GM19351 (cell line): ENCODE measurements at regions not wholly inside any gene's neighbourhood (a gene's known extent, or its start where the extent isn't known, plus 50 kb on each side); places are given as distances from the start of the nearest gene placed in this dataset.
"Not testable (repeated sequence)": the region's sequence is repeated elsewhere in the genome, so short reads cannot be mapped to it uniquely, and the experiment has no call there.

ENCODE experiments used
- ATAC-seq: cut with Tn5 transposase; IDR thresholded peaks from one replicate; pipeline ENCODE4 v1.9.1; 2021; ENCODE audit warnings: mild to moderate bottlenecking, moderate library complexity; ENCODE audit not compliant: unreplicated experiment

- peak; percentile 80 for ATAC-seq
Observed at GRCh38 chr4:84032372-84032771, 466.7 kb downstream of the NKX6-1 start.

- peak; percentile 67 for ATAC-seq
Observed at GRCh38 chr4:84031401-84031800, 467.7 kb downstream of the NKX6-1 start.

GRCh38 chr4:84028340-84028739, 470.8 kb downstream of the NKX6-1 start:
- ATAC-seq, result no peak

GRCh38 chr4:84024405-84024804, 474.7 kb downstream of the NKX6-1 start:
- ATAC-seq, result no peak

GRCh38 chr4:84022564-84022963, 476.5 kb downstream of the NKX6-1 start:
- no peak for ATAC-seq

GRCh38 chr4:84019626-84020025, 479.5 kb downstream of the NKX6-1 start:
- ATAC-seq, result no peak

- no peak for ATAC-seq
Observed at GRCh38 chr4:84003046-84003445, 467.1 kb downstream of the GPAT3 start.

GRCh38 chr4:84001876-84002569, 466.1 kb downstream of the GPAT3 start:
- ATAC-seq, result no peak

- ATAC-seq, result no peak
Observed at GRCh38 chr4:83996254-83996653, 460.3 kb downstream of the GPAT3 start.

GRCh38 chr4:83993774-83994173, 457.9 kb downstream of the GPAT3 start:
- ATAC-seq, result no peak

GRCh38 chr4:83989835-83990234, 453.9 kb downstream of the GPAT3 start:
- ATAC-seq, result no peak

- no peak for ATAC-seq
Observed at GRCh38 chr4:83981156-83981555, 445.2 kb downstream of the GPAT3 start.

GRCh38 chr4:83979773-83980172, 443.9 kb downstream of the GPAT3 start:
- no peak for ATAC-seq

GRCh38 chr4:83974111-83974780, 438.3 kb downstream of the GPAT3 start:
- ATAC-seq, result no peak

GRCh38 chr4:83964996-83965541, 429.2 kb downstream of the GPAT3 start:
- no peak for ATAC-seq

- no peak for ATAC-seq
Observed at GRCh38 chr4:83962492-83962891, 426.6 kb downstream of the GPAT3 start.

- ATAC-seq, result no peak
Observed at GRCh38 chr4:83961575-83961974, 425.7 kb downstream of the GPAT3 start.

- no peak for ATAC-seq
Observed at GRCh38 chr4:83959160-83959559, 423.3 kb downstream of the GPAT3 start.

GRCh38 chr4:83947830-83948193, 411.9 kb downstream of the GPAT3 start:
- ATAC-seq, result no peak

GRCh38 chr4:83947125-83947829, 411.4 kb downstream of the GPAT3 start:
- ATAC-seq, result no peak

- not testable (repeated sequence) for ATAC-seq
Observed at GRCh38 chr4:83943691-83944090, 407.8 kb downstream of the GPAT3 start.
